Muscle layer of duodenum (tissue), 2 donors: ENCODE measurements at regions not wholly inside any gene's neighbourhood (a gene's known extent, or its start where the extent isn't known, plus 50 kb on each side); places are given as distances from the start of the nearest gene placed in this dataset.

Experiments
- H3K27ac ChIP-seq: one replicate; pipeline ENCODE4 v1.7.0; 2013; ENCODE audit warnings: mild to moderate bottlenecking, low read length
- H3K27me3 ChIP-seq: one replicate; pipeline ENCODE4 v1.7.0; 2013; ENCODE audit warnings: low read depth, mild to moderate bottlenecking, control low read depth, low read length
- H3K36me3 ChIP-seq, 2 donors: one replicate each; pipeline ENCODE4 v1.7.0; 2013; ENCODE audit warnings: low read length in 2 of 2, control low read depth in 1 of 2, mild to moderate bottlenecking in 1 of 2; ENCODE audit not compliant: insufficient read depth in 2 of 2, control insufficient read depth in 1 of 2
- H3K4me1 ChIP-seq, 2 donors: one replicate each; pipeline ENCODE4 v1.7.0; 2013; ENCODE audit warnings: low read length in 2 of 2, mild to moderate bottlenecking in 2 of 2, control low read depth in 1 of 2, moderate library complexity in 1 of 2; ENCODE audit not compliant: insufficient read depth in 2 of 2, control insufficient read depth in 1 of 2
- H3K4me3 ChIP-seq, 2 donors: one replicate each; pipeline ENCODE4 v1.7.0; 2013; ENCODE audit warnings: low read length in 2 of 2, low read depth in 1 of 2, mild to moderate bottlenecking in 1 of 2
- H3K9me3 ChIP-seq, 2 donors: one replicate each; pipeline ENCODE4 v1.7.0; 2013; ENCODE audit warnings: low read length in 2 of 2, control low read depth in 1 of 2, mild to moderate bottlenecking in 1 of 2; ENCODE audit not compliant: control insufficient read depth in 1 of 2
- donor health status: healthy.

DNA sequence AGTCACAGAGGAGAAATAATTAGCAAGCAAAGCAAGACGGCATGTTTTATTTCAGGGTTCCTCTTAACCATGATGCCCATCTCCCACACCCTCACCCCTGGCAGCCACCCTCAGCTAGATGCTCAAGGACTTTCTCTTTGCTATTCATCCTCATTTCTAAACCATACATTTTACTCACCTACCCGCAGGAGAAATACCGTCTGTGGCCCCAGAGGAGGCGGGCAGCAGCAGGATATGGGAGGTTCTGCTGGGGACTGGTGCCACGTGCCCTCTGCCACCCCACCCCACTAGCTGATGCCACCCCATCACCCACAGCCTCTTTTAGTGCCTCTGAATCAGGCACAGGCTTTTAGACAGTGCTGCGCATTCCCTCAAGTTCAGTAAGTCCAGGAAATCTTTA is 168.7 kb upstream of the ITGB1 start:
- peaks cover 0 to 6% of the 10 kb centered on the region in 2 donors for H3K36me3 ChIP-seq
- peaks cover 6 to 8% of the 10 kb centered on the region in 2 donors for H3K4me1 ChIP-seq
- H3K27me3 ChIP-seq = no peaks in the 10 kb centered on the region
- no peaks in the 10 kb centered on the region for H3K9me3 ChIP-seq
- H3K4me3 ChIP-seq = no peak overlapping the region
- no peak overlapping the region for H3K27ac ChIP-seq

DNA sequence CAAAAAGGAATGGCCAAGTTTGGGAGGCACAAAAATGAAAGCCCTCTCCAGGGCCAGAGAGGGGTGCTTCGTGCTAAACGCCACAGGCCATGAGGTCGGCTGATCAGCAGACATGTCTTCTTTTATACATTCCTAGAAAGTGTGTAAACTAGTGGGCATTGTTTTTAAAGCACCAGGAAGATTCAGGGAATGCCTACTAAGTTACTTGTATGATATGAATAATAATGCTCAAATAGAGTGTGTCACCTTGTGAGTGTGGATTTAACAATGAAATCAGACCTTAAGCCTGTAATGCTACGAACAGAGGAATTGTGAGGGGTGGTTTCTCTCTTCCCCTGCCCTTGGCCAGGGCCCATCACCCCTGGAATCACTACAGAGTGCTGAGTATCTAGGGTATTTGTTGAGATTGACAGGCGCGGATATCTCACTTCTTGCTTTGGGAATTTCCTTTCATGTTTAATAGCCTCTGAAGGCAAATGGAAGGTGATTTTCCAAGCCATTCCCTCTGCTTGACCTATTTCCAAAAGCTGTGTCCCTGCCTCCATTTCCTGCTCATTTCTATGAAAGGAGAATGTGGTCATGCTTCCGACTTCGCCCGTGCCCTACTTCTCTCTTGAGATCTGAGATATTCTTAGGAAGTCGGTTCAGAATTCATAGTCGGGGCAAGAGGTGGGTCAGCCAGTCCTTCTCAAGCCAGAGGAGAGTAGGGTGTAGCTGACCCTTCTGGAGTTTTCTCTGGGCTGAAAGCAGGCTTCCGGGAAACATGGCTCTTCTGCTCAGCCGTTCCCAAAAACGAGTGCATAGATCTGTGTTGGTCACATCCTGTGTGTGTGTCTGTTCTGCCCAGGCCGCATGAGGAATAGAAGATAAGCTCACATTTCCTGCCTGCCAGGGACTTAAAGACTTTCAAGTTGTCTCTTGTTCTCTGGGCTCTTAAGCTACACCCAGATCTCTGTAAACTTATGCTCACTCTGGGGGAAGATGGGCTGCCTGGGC is 167.8 kb upstream of the ITGB1 start:
- H3K9me3 ChIP-seq = no peaks in the 10 kb centered on the region
- H3K4me1 ChIP-seq = peaks cover 6 to 8% of the 10 kb centered on the region in 2 donors
- peaks cover 0 to 6% of the 10 kb centered on the region in 2 donors for H3K36me3 ChIP-seq
- no peaks in the 10 kb centered on the region for H3K27me3 ChIP-seq
- H3K4me3 ChIP-seq = no peak overlapping the region
- H3K27ac ChIP-seq = peak overlapping the region; percentile 23

DNA sequence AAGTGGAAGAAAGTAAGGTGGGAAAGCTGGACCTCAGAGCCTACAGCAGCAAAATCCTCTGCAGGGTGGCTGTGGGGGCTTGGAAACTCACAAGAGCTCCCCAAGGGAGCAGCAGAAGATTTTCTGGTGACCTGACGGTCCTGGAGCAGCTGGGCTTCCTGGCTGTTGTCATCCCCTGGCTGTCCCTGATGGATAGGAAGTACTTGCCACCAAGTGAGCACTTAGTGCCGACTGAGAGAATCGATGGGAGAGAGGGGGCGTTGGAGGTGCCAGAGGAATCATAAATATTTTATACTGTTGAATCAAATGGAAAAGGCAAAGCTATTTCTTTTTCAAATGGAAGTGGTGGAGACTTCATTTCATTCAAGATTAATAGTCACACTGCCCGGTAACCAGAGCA is 167.1 kb upstream of the ITGB1 start:
- no peaks in the 10 kb centered on the region for H3K27me3 ChIP-seq
- H3K36me3 ChIP-seq = peaks cover 0 to 6% of the 10 kb centered on the region in 2 donors
- peaks cover 6 to 8% of the 10 kb centered on the region in 2 donors for H3K4me1 ChIP-seq
- H3K9me3 ChIP-seq = no peaks in the 10 kb centered on the region
- no peak overlapping the region for H3K27ac ChIP-seq
- no peak overlapping the region for H3K4me3 ChIP-seq

DNA sequence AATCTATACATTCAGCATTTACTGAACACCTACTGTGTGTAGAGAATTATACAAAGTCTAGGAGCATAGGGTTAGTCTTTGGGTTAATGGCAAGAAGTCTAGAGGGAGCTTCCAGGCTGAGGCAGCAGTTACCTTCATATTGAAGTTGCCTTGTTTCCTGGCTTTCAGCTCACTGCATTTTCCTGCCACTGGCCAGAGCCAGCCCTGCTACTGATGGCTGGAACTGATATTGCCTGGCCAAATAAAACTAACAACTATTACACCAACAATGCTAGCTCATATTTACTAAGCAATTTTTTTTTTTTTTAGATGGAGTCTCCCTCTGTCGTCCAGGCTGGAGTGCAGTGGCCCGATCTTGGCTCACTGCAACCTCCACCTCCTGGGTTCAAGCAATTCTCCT is 165.7 kb upstream of the ITGB1 start:
- Histone ChIP-seq H3K27ac (no peak overlapping the region), H3K4me1 (peaks cover 6 to 8% of the 10 kb centered on the region in 2 donors), H3K36me3 (no peaks in the 10 kb centered on the region), H3K9me3 (no peaks in the 10 kb centered on the region), H3K4me3 (no peak overlapping the region), H3K27me3 (no peaks in the 10 kb centered on the region)

DNA sequence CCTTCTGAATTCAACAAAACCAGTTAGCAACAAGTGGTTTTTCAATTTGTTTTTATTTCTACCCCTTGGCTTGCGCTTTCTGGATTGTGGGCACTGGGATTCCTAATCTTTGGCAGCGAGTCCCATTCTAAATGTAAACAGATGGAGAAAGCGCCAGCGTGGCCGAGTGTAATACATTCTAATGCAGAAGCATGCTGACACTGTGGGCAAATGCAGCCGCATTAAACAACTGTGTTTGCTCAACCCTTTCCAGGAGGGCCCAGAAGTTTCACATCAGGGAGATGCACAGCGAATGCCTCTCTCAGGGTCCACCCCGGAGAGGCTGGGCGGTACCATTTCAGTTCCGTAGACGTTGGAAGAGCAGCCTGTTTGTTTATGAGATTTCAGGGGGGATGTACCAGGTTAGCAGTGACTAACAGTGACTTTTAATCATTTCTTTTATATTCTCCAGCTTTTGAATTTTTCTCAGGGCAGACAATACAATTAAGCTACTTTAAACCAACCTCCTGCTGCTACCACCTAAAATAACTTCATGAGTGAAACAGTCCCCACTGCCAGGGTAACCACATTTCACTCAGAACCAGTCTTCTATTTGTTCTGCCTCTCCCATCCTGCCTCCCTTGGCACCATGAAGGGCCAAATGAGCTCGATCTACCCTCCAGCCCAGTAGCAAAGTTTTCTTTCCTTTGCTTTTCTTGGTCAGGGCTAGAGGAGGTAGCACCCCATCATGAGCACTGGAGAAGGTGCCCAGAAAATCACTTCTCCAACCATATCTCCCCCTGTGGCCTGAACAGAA is 164.2 kb upstream of the ITGB1 start:
- H3K4me1 ChIP-seq = peaks cover 6 to 8% of the 10 kb centered on the region in 2 donors
- H3K36me3 ChIP-seq = no peaks in the 10 kb centered on the region
- no peaks in the 10 kb centered on the region for H3K9me3 ChIP-seq
- H3K27me3 ChIP-seq = no peaks in the 10 kb centered on the region
- H3K4me3 ChIP-seq = peak overlapping the region in 1 of 2 donors; percentile 16
- no peak overlapping the region for H3K27ac ChIP-seq

DNA sequence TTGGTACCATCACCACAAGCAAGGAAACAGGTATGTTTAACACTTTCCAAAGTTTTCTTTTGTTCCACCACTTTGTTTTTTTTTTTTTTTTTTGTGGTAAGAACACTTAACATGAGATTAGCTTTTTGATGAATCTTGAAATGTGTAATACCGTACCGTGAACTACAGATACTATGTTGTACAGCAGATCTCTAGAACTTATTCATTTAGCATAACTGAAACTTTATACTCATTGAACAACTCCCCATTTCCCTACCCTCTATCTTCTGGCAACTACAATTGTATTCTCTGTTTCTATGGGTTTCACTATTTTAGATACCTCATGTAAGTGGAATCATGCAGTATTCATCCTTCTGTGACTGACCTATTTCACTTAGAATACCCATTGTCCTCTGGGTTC is 162.7 kb upstream of the ITGB1 start:
- Histone ChIP-seq H3K4me1 (peaks cover 6 to 8% of the 10 kb centered on the region in 2 donors), H3K36me3 (no peaks in the 10 kb centered on the region), H3K9me3 (no peaks in the 10 kb centered on the region), H3K4me3 (no peak overlapping the region), H3K27ac (no peak overlapping the region), H3K27me3 (no peaks in the 10 kb centered on the region)

DNA sequence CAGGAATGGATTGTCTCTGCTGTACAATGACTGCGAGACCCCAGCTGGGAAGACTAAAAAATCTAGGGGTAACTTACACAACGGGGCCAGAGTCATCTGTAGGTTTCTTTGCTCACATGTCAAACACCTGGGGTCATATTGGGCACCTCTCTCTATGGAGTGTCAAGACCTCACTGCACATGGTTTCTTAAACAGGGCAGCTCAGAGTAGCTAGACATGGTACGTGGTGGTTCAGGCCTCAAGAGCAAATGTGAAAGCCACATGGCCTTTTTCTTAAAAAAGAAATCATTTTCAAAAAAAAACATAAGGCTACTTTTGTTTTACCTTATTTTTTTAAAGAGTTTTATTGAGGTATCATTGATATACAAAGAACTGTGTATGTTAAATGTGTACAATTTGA is 162.2 kb upstream of the ITGB1 start:
- no peak overlapping the region for H3K4me3 ChIP-seq
- no peaks in the 10 kb centered on the region for H3K9me3 ChIP-seq
- no peaks in the 10 kb centered on the region for H3K27me3 ChIP-seq
- H3K27ac ChIP-seq = no peak overlapping the region
- H3K36me3 ChIP-seq = no peaks in the 10 kb centered on the region
- H3K4me1 ChIP-seq = peaks cover 6 to 8% of the 10 kb centered on the region in 2 donors

DNA sequence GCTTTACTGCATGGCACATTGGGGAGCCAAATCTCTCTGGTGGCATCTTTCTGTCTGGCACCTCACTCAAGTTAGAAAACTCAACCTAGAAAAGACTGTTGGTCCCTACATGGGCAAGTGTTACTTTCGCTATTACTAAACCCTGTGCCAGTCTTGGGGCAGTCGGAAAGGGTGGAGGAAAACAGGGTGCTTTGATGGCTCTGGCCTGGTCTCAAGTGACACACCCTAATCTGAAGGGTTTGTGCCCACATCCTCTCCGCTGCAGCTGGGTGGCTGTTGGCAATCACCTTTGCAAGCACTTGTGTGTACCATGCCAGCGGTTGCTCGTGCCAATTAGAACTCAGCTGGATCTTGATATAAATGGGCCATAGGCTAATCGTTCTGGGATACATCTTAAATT is 159.8 kb upstream of the ITGB1 start:
- peaks cover 6 to 8% of the 10 kb centered on the region in 2 donors for H3K4me1 ChIP-seq
- H3K36me3 ChIP-seq = no peaks in the 10 kb centered on the region
- no peaks in the 10 kb centered on the region for H3K27me3 ChIP-seq
- H3K9me3 ChIP-seq = no peaks in the 10 kb centered on the region
- H3K4me3 ChIP-seq = no peak overlapping the region
- no peak overlapping the region for H3K27ac ChIP-seq

DNA sequence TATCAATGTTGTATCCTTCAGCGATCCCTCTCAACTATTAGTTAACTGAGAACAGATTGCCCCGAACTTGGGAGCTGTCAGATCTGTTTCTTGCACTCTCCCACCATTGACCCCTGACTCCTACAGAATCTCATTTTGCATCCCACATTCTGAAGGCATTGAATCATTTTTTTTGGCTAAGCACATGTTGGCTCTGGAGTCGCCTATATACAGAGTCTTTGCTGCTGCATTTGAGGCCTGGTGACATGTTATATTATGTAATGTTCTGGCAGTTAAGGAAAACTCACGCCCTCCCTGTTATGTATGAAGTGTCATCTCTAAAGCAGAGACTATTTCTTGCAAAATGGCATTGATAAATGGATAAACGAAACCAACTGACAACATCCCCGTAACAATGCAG is 159.2 kb upstream of the ITGB1 start:
- no peaks in the 10 kb centered on the region for H3K27me3 ChIP-seq
- no peaks in the 10 kb centered on the region for H3K9me3 ChIP-seq
- H3K27ac ChIP-seq = no peak overlapping the region
- no peaks in the 10 kb centered on the region for H3K36me3 ChIP-seq
- no peak overlapping the region for H3K4me3 ChIP-seq
- peaks cover 2 to 3% of the 10 kb centered on the region in 2 donors for H3K4me1 ChIP-seq

DNA sequence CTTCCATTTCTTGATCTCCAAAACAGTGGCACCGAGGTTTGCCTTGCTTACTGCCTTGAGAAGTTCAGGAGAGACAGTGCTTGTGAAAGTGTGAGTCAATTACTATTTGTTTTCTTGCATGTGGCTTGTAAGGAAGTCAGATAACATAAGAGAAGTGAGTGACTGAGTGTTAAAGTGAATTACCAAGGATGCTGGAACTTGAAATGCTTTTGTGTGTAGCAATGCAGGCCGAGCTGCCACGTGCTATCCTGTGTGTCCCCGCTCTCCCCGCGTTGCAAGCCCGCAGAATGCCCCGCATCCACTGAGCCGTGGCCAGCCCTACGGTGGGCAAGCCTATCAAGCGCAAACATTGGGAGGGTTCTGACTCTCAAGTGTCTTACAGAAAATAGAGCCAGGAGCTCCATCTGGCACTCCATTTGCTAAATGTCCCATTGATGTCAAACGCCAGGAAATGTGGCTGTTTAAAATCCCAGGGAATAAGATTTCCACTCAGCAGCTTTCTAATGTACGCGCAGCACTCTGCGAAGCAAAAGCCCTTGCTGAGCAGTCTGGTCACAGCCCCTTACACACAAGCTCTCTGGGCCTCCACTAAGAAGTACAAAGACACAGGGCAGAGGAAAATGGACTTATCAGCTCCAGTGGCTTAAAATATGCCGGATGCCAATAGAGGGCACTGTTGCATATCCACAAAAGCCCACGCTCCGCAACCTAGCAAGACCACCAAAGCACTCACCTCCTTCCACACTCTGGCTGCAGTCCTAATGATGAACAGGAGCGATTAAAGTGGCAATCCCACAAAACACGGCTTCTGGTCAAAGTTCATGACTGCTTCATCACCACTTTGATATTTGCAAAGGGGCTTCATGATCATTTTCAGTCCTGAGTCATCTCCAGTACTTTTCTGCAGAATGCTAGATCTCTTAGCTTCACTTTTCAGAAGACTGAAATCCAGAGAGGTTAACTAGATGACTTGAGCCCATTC is 158.0 kb upstream of the ITGB1 start:
- H3K9me3 ChIP-seq = no peaks in the 10 kb centered on the region
- no peaks in the 10 kb centered on the region for H3K27me3 ChIP-seq
- no peaks in the 10 kb centered on the region for H3K36me3 ChIP-seq
- no peak overlapping the region for H3K27ac ChIP-seq
- no peaks in the 10 kb centered on the region for H3K4me1 ChIP-seq
- no peak overlapping the region for H3K4me3 ChIP-seq
